T-helper 2 cell treated with Interferon-gamma antibody and Interleukin-4, amounts not matched to agents 5 μg/mL and 100 μg/mL, for 36 hours (primary cell): ENCODE measurements at regions not wholly inside any gene's neighbourhood (a gene's known extent, or its start where the extent isn't known, plus 50 kb on each side); places are given as distances from the start of the nearest gene placed in this dataset.

Experiments
- DNase-seq: peaks from one replicate; pipeline ENCODE4 v3.0.0; 2021; ENCODE audit warnings: low spot score
- H3K27ac Mint-ChIP-seq: one replicate; pipeline ENCODE4 v1.8.0; 2021; ENCODE audit warnings: mild to moderate bottlenecking, mixed read lengths
- H3K27me3 Mint-ChIP-seq: one replicate; pipeline ENCODE4 v1.8.0; 2021; ENCODE audit warnings: low read depth, mixed read lengths
- H3K36me3 Mint-ChIP-seq: one replicate; pipeline ENCODE4 v1.8.0; 2021; ENCODE audit warnings: low read depth, mixed read lengths
- H3K4me1 Mint-ChIP-seq: one replicate; pipeline ENCODE4 v1.8.0; 2021; ENCODE audit warnings: low read depth, mixed read lengths
- H3K4me3 Mint-ChIP-seq: one replicate; pipeline ENCODE4 v1.8.0; 2022; ENCODE audit warnings: mild to moderate bottlenecking, moderate library complexity, mixed read lengths
- H3K9me3 Mint-ChIP-seq: one replicate; pipeline ENCODE4 v1.8.0; 2021; ENCODE audit warnings: mixed read lengths

DNA sequence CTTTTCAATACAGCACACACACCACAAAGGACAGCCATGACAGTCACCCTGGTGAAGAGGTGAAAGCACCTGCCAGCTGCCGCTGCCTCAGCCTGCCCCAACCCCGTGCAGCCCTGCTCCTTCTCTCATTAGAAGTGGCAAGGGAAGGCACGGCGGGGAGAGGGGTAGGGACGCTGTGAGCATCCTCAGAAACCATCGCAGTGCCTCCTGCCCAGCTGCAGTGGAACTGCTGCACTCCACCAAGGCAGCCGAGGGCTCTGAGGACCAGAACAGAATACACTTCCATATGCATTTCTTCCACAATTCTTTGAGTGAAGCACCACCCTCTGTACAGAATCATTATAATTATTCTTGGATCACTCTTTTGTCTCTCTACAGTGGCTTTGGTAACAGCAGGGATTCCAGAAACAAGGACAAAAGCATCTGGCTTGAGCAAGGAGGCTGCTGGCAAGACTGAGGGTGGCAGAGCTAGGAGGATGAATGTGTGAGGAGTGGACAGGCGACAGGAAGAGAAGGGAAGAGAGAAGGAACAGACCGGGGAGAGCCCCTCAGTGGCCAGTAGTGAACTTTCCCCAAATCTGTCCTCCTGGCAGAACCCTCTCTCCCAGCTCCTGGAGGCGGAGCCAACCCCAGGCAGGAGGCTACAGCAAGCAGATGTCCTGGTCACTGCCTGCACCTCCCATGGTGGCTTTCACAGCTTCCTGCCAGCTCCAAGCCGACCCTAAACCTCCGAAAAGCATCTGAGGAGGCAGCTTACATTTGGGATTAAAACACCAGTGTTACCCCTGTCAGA lies 73.2 kb downstream of the MTNR1A start:
- Mint-ChIP-seq H3K36me3 (no peaks in the 10 kb centered on the region), H3K4me1 (no peaks in the 10 kb centered on the region), H3K27me3 (no peaks in the 10 kb centered on the region), H3K4me3 (no peak overlapping the region), H3K27ac (no peak overlapping the region), H3K9me3 (peaks cover 5% of the 10 kb centered on the region)
- no peak for DNase-seq

- no peak overlapping the region for H3K27ac Mint-ChIP-seq
- H3K4me1 Mint-ChIP-seq = no peaks in the 10 kb centered on the region
- H3K36me3 Mint-ChIP-seq = no peaks in the 10 kb centered on the region
- no peak overlapping the region for H3K4me3 Mint-ChIP-seq
- H3K27me3 Mint-ChIP-seq = no peaks in the 10 kb centered on the region
- no peak for DNase-seq
- no peaks in the 10 kb centered on the region for H3K9me3 Mint-ChIP-seq
Observed at GRCh38 chr4:186475202-186475601, 80.2 kb downstream of the MTNR1A start.

GRCh38 chr4:186473933-186474332 lies 81.4 kb downstream of the MTNR1A start:
- no peak for DNase-seq
- H3K27me3 Mint-ChIP-seq = no peaks in the 10 kb centered on the region
- H3K36me3 Mint-ChIP-seq = no peaks in the 10 kb centered on the region
- H3K4me1 Mint-ChIP-seq = no peaks in the 10 kb centered on the region
- no peak overlapping the region for H3K4me3 Mint-ChIP-seq
- H3K27ac Mint-ChIP-seq = no peak overlapping the region
- no peaks in the 10 kb centered on the region for H3K9me3 Mint-ChIP-seq

DNA sequence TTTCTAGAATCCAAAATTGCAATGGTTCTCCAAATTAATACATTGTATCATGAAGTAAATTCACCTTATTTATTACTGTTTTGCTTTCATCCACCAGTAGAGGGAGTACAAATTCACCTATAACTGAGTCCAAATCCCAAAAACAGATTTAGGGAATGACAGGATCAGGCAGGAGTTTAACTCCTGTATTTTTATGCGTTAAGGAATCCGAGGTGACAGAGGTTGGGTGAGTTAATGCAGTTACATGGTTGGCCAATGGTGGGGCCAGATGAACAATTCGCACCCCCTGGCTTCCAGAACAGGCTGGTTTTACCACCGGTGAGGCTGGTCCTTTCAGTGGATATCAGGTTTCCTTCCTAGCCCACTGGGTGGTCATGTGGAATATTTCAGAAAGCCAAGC lies 82.4 kb downstream of the MTNR1A start:
- H3K27me3 Mint-ChIP-seq = no peaks in the 10 kb centered on the region
- H3K4me3 Mint-ChIP-seq = no peak overlapping the region
- DNase-seq = no peak
- H3K4me1 Mint-ChIP-seq = no peaks in the 10 kb centered on the region
- H3K36me3 Mint-ChIP-seq = no peaks in the 10 kb centered on the region
- no peaks in the 10 kb centered on the region for H3K9me3 Mint-ChIP-seq
- H3K27ac Mint-ChIP-seq = no peak overlapping the region

DNA sequence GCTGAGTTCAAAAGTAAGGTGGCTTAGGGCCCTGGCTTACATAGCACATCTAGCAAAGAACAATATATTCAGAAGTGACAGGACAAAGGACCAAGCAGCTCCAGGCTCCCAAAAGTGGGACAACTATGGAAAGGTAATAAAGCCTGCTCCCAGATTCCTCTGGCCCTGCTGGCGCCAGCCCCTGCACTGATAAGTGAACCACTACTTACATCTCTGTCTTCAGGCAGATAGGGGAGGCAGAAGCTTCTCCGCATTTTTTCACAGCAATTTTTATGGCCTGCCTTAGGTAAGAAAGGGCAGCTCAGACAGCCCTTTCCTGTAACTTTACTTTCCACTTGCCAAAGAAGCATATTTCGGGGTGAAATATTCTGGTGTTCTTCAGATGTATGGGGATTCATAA lies 83.9 kb downstream of the MTNR1A start:
- Mint-ChIP-seq H3K9me3 (no peaks in the 10 kb centered on the region), H3K4me3 (no peak overlapping the region), H3K27me3 (no peaks in the 10 kb centered on the region), H3K36me3 (no peaks in the 10 kb centered on the region), H3K27ac (no peak overlapping the region), H3K4me1 (no peaks in the 10 kb centered on the region)
- DNase-seq = no peak

GRCh38 chr4:186458050-186458449 lies 97.3 kb downstream of the MTNR1A start:
- Mint-ChIP-seq H3K9me3 (peaks cover 16% of the 10 kb centered on the region), H3K27me3 (no peaks in the 10 kb centered on the region), H3K27ac (no peak overlapping the region), H3K4me3 (no peak overlapping the region), H3K4me1 (no peaks in the 10 kb centered on the region), H3K36me3 (no peaks in the 10 kb centered on the region)
- DNase-seq = no peak

GRCh38 chr4:186451982-186452381 lies 103.4 kb downstream of the MTNR1A start:
- peaks cover 39% of the 10 kb centered on the region for H3K9me3 Mint-ChIP-seq

GRCh38 chr4:186449954-186450353 lies 105.4 kb downstream of the MTNR1A start:
- H3K4me1 Mint-ChIP-seq = no peaks in the 10 kb centered on the region
- H3K4me3 Mint-ChIP-seq = no peak overlapping the region
- DNase-seq = no peak
- H3K36me3 Mint-ChIP-seq = no peaks in the 10 kb centered on the region
- no peaks in the 10 kb centered on the region for H3K27me3 Mint-ChIP-seq
- peaks cover 39% of the 10 kb centered on the region for H3K9me3 Mint-ChIP-seq
- no peak overlapping the region for H3K27ac Mint-ChIP-seq

More at GRCh38 chr4:186451982-186452381, 103.4 kb downstream of the MTNR1A start:
- DNase-seq = no peak
- Mint-ChIP-seq H3K27ac (no peak overlapping the region), H3K36me3 (no peaks in the 10 kb centered on the region), H3K27me3 (no peaks in the 10 kb centered on the region), H3K4me3 (no peak overlapping the region), H3K4me1 (no peaks in the 10 kb centered on the region)

GRCh38 chr4:186445040-186445439 lies 110.3 kb downstream of the MTNR1A start:
- Mint-ChIP-seq H3K36me3 (no peaks in the 10 kb centered on the region), H3K4me3 (no peak overlapping the region), H3K4me1 (no peaks in the 10 kb centered on the region), H3K9me3 (no peaks in the 10 kb centered on the region), H3K27me3 (no peaks in the 10 kb centered on the region), H3K27ac (no peak overlapping the region)
- no peak for DNase-seq

GRCh38 chr4:186441502-186441901 lies 113.9 kb downstream of the MTNR1A start:
- H3K27me3 Mint-ChIP-seq = no peaks in the 10 kb centered on the region
- H3K36me3 Mint-ChIP-seq = no peaks in the 10 kb centered on the region
- no peak for DNase-seq
- H3K4me3 Mint-ChIP-seq = no peak overlapping the region
- no peaks in the 10 kb centered on the region for H3K9me3 Mint-ChIP-seq
- H3K4me1 Mint-ChIP-seq = no peaks in the 10 kb centered on the region
- no peak overlapping the region for H3K27ac Mint-ChIP-seq

DNA sequence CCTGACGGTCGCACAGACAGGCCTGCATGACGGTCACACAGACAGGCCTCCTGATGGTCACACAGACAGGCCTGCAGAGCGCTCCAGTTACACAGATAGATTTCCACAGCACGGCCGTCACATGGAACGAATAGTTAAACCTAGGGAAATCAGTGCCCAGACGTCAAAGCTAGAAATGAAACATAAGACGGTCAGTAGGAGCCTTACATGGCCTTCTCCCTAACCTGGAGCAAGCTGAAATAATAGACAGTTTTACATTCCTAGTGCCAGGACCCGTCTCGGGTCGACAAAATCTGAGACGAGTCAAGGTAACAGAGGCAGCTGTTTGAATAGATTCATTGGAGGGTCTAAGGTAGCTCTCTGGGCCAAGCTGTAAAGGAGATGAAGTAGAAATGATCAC lies 126.9 kb downstream of the MTNR1A start:
- peaks cover 4% of the 10 kb centered on the region for H3K9me3 Mint-ChIP-seq

DNA sequence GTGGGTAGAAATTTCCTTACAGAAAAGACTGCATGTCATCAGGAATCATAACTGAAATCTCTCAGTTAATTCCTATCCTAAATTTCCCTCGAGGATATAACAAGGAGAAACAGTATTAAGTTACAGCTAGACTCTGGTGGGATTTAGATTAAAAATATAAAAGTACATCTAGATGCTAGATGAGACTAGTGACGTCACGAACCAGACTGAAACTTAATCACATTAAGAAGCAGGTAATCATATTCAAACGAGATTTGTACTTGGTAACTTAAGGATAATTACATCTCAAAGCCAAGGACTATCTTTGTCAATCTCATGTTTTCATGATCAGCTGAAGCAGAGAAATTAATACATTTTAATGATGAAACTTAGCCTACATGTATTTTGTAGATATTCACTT lies 130.6 kb downstream of the MTNR1A start:
- Mint-ChIP-seq H3K27me3 (no peaks in the 10 kb centered on the region), H3K4me3 (no peak overlapping the region), H3K36me3 (no peaks in the 10 kb centered on the region), H3K27ac (no peak overlapping the region), H3K9me3 (no peaks in the 10 kb centered on the region), H3K4me1 (no peaks in the 10 kb centered on the region)
- no peak for DNase-seq

More for the DNA sequence above, 126.9 kb downstream of the MTNR1A start:
- no peak for DNase-seq
- Mint-ChIP-seq H3K4me3 (no peak overlapping the region), H3K27me3 (no peaks in the 10 kb centered on the region), H3K27ac (no peak overlapping the region), H3K36me3 (no peaks in the 10 kb centered on the region), H3K4me1 (no peaks in the 10 kb centered on the region)

DNA sequence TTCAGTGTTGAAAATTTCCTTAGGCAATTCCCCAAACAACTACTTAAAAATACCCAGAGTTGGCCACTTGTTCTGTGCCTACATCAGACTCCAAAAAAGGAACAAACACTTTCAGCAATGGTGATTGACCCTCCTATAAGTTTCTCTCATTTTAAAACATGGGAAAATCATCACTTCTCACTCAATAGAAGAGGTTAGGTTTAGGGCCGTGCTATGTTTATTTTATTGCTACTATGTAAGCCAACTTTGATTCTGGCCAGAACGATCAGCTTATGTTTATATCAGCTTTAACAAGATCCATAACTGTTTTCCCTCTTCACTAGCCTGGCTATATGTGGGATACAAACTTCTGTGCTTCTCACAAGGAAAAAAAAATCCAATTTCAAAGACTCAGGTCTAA lies 133.1 kb downstream of the MTNR1A start:
- Mint-ChIP-seq H3K27me3 (no peaks in the 10 kb centered on the region), H3K36me3 (no peaks in the 10 kb centered on the region), H3K4me3 (no peak overlapping the region), H3K9me3 (no peaks in the 10 kb centered on the region), H3K4me1 (no peaks in the 10 kb centered on the region), H3K27ac (no peak overlapping the region)
- no peak for DNase-seq

DNA sequence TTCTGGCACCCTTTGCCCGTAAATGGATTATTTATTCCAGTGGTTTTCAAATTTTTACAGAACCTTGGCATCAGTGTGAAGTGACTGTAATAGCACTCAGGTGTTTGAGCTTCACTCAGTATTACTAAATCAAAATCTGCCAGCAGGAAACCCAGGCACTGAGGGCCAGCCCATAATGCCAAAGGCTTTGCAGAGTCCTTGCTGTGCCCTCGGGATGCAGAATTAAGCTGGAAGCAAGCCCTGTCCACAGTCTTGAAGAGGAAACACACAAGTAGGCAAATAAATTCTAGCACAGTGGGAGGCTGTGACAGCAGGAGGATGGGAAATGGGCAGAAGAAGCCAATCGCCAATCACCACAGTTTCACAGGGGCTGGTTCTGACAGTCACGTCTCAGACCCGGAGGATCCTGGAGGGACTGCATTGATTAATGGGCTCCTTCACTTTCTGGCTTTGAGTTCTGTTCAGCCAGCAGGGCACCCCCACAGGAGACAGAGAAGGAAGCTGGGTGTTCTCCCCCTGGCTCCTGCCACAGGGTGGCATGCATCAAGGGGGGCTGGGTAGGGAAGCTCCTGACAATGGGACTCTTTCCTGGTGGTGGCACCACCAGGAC lies 138.8 kb downstream of the MTNR1A start:
- H3K36me3 Mint-ChIP-seq = no peaks in the 10 kb centered on the region
- DNase-seq = no peak
- H3K4me1 Mint-ChIP-seq = no peaks in the 10 kb centered on the region
- no peak overlapping the region for H3K4me3 Mint-ChIP-seq
- H3K27me3 Mint-ChIP-seq = no peaks in the 10 kb centered on the region
- H3K27ac Mint-ChIP-seq = no peak overlapping the region
- no peaks in the 10 kb centered on the region for H3K9me3 Mint-ChIP-seq

DNA sequence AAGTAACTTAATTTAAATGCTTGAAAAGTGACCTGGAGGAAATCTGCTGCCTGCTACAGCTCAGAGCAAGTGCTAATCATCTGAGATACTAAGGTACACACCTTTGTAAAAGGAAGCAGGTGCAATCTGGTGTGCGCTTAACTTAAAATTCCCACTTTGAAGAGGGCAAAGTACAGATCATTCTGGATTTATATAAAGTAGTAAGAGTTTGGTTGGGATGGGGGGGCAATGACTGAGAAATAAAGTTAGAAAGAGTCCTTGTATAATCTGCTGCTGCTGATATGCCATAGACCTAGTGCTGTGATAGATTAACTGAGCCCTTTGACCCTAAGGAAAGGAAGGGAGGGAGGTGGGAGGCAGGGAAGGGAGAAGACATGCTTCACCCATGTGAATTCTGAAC lies 141.0 kb downstream of the MTNR1A start:
- H3K4me3 Mint-ChIP-seq = no peak overlapping the region
- no peak for DNase-seq

More for the DNA sequence above, 141.0 kb downstream of the MTNR1A start:
- no peaks in the 10 kb centered on the region for H3K36me3 Mint-ChIP-seq
- H3K27ac Mint-ChIP-seq = no peak overlapping the region
- H3K27me3 Mint-ChIP-seq = no peaks in the 10 kb centered on the region
- no peaks in the 10 kb centered on the region for H3K9me3 Mint-ChIP-seq
- no peaks in the 10 kb centered on the region for H3K4me1 Mint-ChIP-seq
